GM19468 (cell line): ENCODE measurements at regions not wholly inside any gene's neighbourhood (a gene's known extent, or its start where the extent isn't known, plus 50 kb on each side); places are given as distances from the start of the nearest gene placed in this dataset.

Experiments used
- ATAC-seq: cut with Tn5 transposase; IDR thresholded peaks from one replicate; pipeline ENCODE4 v1.9.1; 2021; ENCODE audit warnings: mild to moderate bottlenecking, moderate library complexity, moderate number of reproducible peaks; ENCODE audit not compliant: unreplicated experiment; ENCODE audit errors: extremely low read depth

- ATAC-seq = no peak
These were observed 72.4 kb upstream of the ADCY1 start for GRCh38 chr7:45501791-45502190.

DNA sequence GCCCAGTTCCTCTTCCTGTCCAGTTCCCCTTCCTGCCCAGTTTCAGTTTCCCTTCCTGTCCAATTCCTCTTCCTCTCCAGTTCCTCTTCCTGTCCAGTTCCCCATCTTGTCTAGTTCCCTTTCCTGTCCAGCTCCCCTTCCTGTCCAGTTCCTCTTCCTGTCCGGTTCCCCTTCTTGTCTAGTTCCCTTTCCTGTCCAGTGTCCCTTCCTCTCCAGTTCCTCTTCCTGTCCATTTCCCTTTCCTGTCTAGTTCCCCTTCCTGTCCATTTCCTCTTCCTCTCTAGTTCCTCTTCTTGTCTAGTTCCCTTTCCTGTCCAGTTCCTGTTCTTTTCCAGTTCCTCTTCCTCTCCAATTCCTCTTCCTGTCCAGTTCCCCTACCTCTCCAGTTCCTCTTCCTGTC is 68.1 kb upstream of the ADCY1 start:
- no peak for ATAC-seq

GRCh38 chr7:45509222-45509621 is 64.9 kb upstream of the ADCY1 start:
- no peak for ATAC-seq

- ATAC-seq = no peak
These were observed 62.2 kb upstream of the ADCY1 start for GRCh38 chr7:45511721-45512597.

DNA sequence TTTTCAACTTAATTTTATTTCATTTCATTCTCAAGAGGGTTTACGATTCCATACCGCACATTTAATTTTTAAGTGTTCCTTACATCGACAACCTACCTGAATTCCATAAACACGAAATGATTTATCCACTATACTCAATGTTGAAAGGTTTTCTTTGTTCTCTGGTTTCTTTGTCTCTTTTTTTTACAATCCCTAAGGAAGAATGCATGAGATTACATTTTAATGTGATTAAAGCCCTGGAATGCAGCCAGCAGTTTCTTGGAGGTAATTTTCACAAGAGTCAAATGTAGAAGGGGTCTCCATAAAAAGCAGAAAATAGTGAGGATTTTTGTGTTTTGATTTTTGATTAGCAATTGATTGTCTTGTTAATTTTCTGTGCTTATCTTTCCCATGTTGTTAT is 59.2 kb upstream of the ADCY1 start:
- ATAC-seq = no peak

GRCh38 chr7:45515346-45515745 is 58.8 kb upstream of the ADCY1 start:
- no peak for ATAC-seq
